ENCODE measurements at regions not wholly inside any gene's neighbourhood (a gene's known extent, or its start where the extent isn't known, plus 50 kb on each side); places are given as distances from the start of the nearest gene placed in this dataset.

DNA sequence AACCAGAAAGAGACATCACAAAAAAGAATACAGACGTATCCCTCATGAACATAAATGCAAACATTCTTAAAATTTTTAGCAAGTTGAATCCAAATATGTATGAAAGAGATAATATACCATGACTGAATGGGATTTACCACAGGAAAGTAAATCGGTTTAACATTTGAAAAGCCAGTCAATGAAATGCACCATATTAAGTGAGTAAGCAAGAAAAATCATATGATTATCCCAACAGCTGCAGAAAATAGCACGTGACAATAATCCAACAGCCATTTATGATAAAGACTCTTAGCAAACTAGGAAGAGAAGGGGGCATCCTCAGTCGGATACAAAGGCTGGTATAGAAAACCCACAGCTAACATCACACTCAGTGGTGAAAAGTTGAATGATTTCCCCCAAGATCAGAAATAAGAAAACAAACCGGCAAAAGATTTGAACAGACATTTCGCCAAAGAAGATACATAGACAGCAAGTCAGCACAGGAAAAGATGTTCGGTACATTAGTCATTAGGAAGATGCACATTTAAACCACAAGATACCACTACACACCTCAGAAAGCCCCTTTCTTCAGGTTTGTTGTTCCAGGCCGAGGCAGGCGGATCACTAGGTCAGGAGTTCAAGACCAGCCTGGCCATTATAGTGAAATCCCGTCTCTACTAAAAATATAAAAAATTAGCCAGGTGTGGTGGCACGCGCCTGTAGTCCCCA is 144.3 kb downstream of the INHBB start:
- no peak for TF ChIP-seq POLR2A (IDR thresholded peaks at IDR 0.05; ENCODE audit: low read depth, low read length)
- no peak for TF ChIP-seq TAF1 (IDR thresholded peaks at IDR 0.05; ENCODE audit: borderline replicate concordance, low read depth, low read length)
